ENCODE measurements at regions not wholly inside any gene's neighbourhood (a gene's known extent, or its start where the extent isn't known, plus 50 kb on each side); places are given as distances from the start of the nearest gene placed in this dataset.
"Not testable (repeated sequence)": the region's sequence is repeated elsewhere in the genome, so short reads cannot be mapped to it uniquely, and the experiment has no call there.

GRCh38 chr5:94102849-94103248 lies 361.4 kb upstream of the POU5F2 start:
- no peak for DNase-seq (ENCODE audit: low read depth in 4 of 4, low spot score in 2 of 4)

GRCh38 chr5:94097384-94097783 lies 356.0 kb upstream of the POU5F2 start:
- DNase-seq (ENCODE audit: low read depth in 4 of 4, low spot score in 2 of 4): not testable (repeated sequence)

- no peak for DNase-seq (ENCODE audit: low read depth in 4 of 4, low spot score in 2 of 4)
These were observed 353.5 kb upstream of the POU5F2 start for GRCh38 chr5:94094793-94095441.

GRCh38 chr5:94093300-94093699 lies 351.9 kb upstream of the POU5F2 start:
- DNase-seq (ENCODE audit: low read depth in 4 of 4, low spot score in 2 of 4): no peak

- not testable (repeated sequence) for DNase-seq (ENCODE audit: low read depth in 4 of 4, low spot score in 2 of 4)
These were observed 345.2 kb upstream of the POU5F2 start for GRCh38 chr5:94086635-94087034.

DNA sequence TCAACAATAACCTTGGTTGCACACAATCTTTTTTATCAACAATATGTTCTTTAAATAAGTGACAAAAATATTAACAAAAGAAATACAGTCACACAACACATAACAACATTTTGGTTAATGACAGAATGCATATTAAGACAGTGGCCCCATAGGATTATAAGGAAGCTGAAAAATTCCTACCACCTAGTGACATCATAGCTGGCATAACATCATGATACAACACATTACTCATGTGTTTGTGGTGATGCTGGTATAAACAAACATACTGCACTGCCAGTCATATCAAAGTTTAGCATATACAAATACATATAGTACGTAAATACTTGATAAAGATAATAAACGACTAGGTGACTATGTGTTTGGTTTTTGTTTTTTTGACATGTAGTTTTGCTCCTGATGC lies 344.8 kb upstream of the POU5F2 start:
- DNase-seq (ENCODE audit: low read depth in 4 of 4, low spot score in 2 of 4): no peak

DNA sequence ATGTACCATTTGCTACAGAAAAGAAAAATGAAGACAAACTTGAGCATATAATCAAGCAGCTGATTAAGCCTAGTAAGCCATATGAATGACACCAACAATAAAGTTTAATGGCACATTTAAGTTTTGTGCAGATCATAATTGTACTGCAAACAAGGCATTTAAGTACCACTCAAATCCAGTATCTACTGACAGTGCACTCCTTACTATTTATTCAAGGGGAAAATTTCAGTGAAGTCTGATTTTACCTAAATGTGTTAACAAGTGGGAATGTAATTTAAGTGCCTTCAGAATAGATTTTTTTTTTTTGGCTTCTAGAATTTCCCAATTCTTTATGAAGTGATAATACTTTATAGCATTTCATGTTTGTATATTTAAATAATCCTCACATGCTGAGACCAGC lies 341.0 kb upstream of the POU5F2 start:
- no peak for DNase-seq (ENCODE audit: low read depth in 4 of 4, low spot score in 2 of 4)

DNA sequence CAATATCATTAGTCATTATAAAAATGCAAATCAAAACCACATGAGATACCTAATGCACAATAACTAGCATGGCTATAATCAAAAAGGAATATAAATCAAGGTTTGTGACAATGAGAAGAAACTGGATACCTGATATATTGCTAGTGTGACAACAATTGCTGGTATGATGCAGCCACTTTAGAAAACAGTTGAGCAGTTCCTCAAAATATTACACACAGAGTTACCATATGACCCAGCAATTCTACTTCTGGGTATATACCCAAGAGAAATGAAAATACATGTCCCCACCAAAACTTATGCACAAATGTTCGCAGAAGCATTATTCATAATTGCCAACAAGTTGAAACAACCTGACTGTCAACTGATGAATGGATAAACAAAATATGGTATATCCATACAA lies 339.7 kb upstream of the POU5F2 start:
- DNase-seq (ENCODE audit: low read depth in 4 of 4, low spot score in 2 of 4): no peak

- DNase-seq (ENCODE audit: low read depth in 4 of 4, low spot score in 2 of 4): no peak
These were observed 339.0 kb upstream of the POU5F2 start for GRCh38 chr5:94080390-94080789.

DNA sequence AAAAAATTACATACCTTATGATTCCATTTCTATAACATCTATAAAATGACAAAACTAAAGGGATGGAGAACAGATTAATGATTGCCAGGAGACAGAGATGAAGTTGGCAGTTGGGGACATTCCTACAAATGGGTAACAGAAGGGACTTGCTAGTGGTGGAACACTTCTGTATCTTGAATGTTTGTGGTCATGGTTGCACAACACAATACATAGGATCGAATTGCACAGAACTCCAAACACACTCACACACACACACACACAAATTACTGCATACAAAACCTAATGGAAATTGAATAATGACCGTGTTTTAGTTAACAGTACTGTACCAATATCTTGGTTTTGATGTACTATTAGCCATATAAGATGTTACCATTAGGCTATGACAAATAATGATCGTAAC lies 330.7 kb upstream of the POU5F2 start:
- no peak for DNase-seq (ENCODE audit: low read depth in 4 of 4, low spot score in 2 of 4)

GRCh38 chr5:94066437-94067207 lies 325.2 kb upstream of the POU5F2 start:
- DNase-seq (ENCODE audit: low read depth in 4 of 4, low spot score in 2 of 4): no peak

DNA sequence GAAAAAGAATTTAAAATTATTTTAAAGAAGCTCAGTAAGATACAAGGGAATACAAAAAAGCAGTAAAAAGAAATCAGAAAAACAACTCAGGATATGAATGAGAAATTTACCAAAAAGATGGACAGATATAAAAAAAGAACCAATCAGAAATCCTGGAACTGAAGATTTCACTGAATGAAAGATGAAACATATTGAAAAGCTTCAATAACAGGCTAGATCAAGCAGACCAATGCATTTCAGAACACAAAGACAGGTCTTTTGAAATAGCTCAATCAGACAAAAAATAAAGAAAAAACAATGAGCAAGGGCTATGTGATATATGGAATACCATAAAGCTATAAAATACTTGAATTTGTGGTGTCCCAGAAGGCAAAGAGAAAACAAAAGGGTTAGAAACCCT lies 322.6 kb upstream of the POU5F2 start:
- DNase-seq (ENCODE audit: low read depth in 4 of 4, low spot score in 2 of 4): no peak

DNA sequence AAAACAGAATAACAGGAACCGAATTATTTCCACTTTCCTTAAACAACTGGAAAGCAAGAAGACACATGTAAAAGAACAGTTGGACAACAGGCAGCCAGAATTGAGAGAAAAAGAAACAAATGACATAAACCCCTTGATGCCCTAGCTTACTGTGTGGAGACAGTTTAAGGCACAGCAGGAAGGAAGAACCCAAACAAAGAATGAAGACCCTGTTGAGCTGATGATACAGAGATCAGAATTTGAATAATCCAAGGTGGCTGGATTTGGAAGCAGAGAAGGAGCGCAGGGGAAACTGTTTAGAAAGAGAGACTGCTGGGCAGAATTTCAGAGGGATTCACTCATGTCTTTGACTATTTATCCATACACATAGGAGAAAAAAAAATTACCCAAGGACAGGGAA lies 316.3 kb upstream of the POU5F2 start:
- DNase-seq (ENCODE audit: low read depth in 4 of 4, low spot score in 2 of 4): no peak

GRCh38 chr5:94057217-94057616 lies 315.8 kb upstream of the POU5F2 start:
- DNase-seq (ENCODE audit: low read depth in 4 of 4, low spot score in 2 of 4): no peak

GRCh38 chr5:94049307-94049922 lies 308.0 kb upstream of the POU5F2 start:
- not testable (repeated sequence) for DNase-seq (ENCODE audit: low read depth in 4 of 4, low spot score in 2 of 4)

GRCh38 chr5:94045839-94046782 lies 304.7 kb upstream of the POU5F2 start:
- DNase-seq (ENCODE audit: low read depth in 4 of 4, low spot score in 2 of 4): no peak

GRCh38 chr5:94043311-94043710 lies 301.9 kb upstream of the POU5F2 start:
- DNase-seq (ENCODE audit: low read depth in 4 of 4, low spot score in 2 of 4): no peak

DNA sequence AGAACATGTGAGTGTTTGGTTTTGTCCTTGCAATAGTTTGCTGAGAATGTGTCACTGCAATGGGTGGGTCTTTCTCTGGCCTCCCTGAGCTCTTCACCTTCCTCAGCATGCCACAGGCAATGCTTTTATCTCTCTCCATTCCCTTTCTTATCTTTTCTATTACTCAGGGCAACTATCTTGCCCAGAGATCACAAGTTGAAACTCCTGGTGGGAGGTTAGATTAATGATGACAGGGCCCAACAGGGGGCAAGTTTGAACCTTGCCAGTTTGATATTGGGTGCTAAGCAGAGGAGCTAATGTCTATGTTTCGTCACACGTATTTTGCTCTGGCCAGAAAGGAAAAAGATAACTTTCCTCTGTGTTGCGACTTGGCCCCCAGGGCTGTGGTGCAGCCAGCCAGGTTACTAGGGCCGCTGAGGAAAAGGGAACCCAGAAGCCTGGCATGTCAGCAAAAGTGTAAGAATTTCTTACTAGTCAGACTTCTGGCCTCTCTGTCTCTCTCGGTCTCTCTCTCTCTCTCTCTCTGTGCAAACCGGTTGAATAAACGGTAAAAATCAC lies 299.3 kb upstream of the POU5F2 start:
- no peak for DNase-seq (ENCODE audit: low read depth in 4 of 4, low spot score in 2 of 4)

DNA sequence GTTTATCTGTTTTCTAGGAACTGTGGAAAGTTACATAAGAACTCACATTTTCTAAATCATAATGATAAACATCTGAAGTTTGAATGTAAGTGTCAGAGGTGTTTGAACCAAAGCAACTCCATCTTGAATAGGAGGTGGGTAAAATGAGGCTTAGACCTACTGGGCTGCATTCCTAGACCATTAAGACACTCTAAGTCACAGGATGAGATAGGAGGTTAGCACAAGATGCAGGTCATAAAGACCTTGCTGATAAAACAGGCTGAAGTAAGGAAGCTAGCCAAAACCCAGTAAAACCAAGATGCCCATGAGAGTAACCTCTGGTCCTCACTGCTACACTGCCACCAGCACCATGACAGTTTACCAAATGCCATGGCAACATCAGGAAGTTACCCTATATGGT lies 297.7 kb upstream of the POU5F2 start:
- DNase-seq (ENCODE audit: low read depth in 4 of 4, low spot score in 2 of 4): no peak

- DNase-seq (ENCODE audit: low read depth in 4 of 4, low spot score in 2 of 4): no peak
These were observed 290.2 kb upstream of the POU5F2 start for GRCh38 chr5:94031631-94032030.

DNA sequence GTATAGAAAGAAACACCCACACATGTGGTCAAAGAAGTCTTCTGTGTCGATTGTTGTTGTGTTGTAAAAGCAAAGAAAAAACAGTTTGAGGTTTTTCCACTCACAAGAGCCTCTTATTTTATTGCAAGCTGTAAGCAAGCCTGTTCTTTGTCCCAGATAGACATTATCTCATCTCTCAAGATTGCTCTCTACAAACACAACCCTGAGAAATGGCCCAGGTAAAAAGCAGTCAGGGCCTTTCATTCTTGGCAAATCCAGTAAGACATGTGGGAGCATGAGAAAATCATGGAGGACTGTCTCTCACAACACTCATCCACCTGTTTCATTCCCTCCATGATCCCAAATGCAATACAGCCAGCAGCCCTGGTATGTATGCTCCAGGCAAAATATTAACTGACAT lies 286.6 kb upstream of the POU5F2 start:
- no peak for DNase-seq (ENCODE audit: low read depth in 4 of 4, low spot score in 2 of 4)

All from left renal cortex interstitium (tissue), 4 donors.